ENCODE measurements at regions not wholly inside any gene's neighbourhood (a gene's known extent, or its start where the extent isn't known, plus 50 kb on each side); places are given as distances from the start of the nearest gene placed in this dataset.
"Not testable (repeated sequence)": the region's sequence is repeated elsewhere in the genome, so short reads cannot be mapped to it uniquely, and the experiment has no call there.

DNA sequence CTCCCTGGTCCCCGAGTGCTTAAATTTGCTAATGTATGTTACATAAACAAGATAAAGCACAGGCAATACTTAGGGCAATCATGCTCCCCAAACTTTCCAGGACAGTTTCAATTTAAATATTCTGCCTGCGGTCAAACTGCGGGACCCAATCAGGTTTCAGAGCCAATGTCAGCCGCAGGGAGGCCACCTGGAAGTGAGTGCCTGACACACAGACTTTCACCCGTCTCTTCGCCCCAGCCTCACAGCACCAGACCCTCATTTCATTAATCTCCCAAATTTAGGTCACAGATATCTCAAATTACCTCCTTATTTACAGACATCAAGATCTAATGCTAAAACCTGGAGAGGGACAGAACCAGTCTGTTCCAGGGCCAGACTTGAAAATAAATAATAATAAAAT lies 107.2 kb upstream of the ALDH1A3 start:
- intact Hi-C loops (cut with DNase I) = no loop called here
- Histone ChIP-seq H3K9me3 (no peaks in the 10 kb centered on the region), H3K36me3 (no peaks in the 10 kb centered on the region), H3K27ac (peak overlapping the region; percentile 55), H3K27me3 (no peaks in the 10 kb centered on the region), H3K4me1 (peaks cover 28% of the 10 kb centered on the region), H3K4me3 (no peak overlapping the region)
- DNase-seq (ENCODE audit: extremely low spot score in 2 of 2) = no peak
- TF ChIP-seq, protein P1, sequence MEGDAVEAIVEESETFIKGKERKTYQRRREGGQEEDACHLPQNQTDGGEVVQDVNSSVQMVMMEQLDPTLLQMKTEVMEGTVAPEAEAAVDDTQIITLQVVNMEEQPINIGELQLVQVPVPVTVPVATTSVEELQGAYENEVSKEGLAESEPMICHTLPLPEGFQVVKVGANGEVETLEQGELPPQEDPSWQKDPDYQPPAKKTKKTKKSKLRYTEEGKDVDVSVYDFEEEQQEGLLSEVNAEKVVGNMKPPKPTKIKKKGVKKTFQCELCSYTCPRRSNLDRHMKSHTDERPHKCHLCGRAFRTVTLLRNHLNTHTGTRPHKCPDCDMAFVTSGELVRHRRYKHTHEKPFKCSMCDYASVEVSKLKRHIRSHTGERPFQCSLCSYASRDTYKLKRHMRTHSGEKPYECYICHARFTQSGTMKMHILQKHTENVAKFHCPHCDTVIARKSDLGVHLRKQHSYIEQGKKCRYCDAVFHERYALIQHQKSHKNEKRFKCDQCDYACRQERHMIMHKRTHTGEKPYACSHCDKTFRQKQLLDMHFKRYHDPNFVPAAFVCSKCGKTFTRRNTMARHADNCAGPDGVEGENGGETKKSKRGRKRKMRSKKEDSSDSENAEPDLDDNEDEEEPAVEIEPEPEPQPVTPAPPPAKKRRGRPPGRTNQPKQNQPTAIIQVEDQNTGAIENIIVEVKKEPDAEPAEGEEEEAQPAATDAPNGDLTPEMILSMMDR (IDR thresholded peaks at IDR 0.05) = no peak
- TF ChIP-seq POLR2A (IDR thresholded peaks at IDR 0.05) = no peak
- TF ChIP-seq POLR2AphosphoS5 (IDR thresholded peaks at IDR 0.05; ENCODE audit: insufficient read depth in 1 of 2, low read depth in 1 of 2) = no peak

DNA sequence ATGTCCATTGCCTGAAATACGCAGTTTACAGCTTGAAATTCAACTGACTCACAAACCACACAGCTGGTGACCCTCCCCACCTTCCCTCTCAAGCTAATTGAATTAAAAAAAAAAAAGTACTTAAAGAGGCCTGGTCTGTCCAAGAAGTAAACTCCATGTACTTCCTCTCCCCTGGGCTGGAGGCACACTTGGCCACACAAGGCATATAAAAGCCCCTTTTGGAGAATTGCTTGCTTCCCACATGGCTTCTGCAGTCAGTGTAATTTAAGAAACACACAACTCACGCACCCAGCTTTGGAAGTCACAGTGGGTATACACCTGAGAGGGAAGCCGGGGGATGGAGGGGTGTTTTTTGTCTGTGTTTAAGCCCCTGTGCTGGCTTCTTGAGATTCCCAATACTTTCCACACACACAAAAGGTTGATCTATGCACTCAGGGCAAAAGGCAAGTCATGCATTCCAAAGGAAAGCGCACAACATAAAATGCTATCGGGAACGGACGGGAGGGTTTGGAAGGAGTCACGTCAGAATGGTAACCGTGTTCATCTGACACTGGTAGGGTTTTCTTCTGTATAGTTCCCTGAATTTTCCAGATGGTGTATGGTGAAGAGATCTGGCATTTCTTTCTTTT lies 106.6 kb upstream of the ALDH1A3 start:
- H3K27me3 ChIP-seq = no peaks in the 10 kb centered on the region
- no peaks in the 10 kb centered on the region for H3K9me3 ChIP-seq
- TF ChIP-seq POLR2AphosphoS5 (IDR thresholded peaks at IDR 0.05; ENCODE audit: insufficient read depth in 1 of 2, low read depth in 1 of 2) = no peak
- no peak for TF ChIP-seq POLR2A (IDR thresholded peaks at IDR 0.05)
- TF ChIP-seq, protein P1 (IDR thresholded peaks at IDR 0.05) = no peak
- H3K4me3 ChIP-seq = no peak overlapping the region
- intact Hi-C loops (cut with DNase I) = no loop called here
- DNase-seq (ENCODE audit: extremely low spot score in 2 of 2) = peak in 1 of 2 donors; percentile 85
- H3K4me1 ChIP-seq = peaks cover 28% of the 10 kb centered on the region
- no peaks in the 10 kb centered on the region for H3K36me3 ChIP-seq
- peak overlapping the region; percentile 55 for H3K27ac ChIP-seq

DNA sequence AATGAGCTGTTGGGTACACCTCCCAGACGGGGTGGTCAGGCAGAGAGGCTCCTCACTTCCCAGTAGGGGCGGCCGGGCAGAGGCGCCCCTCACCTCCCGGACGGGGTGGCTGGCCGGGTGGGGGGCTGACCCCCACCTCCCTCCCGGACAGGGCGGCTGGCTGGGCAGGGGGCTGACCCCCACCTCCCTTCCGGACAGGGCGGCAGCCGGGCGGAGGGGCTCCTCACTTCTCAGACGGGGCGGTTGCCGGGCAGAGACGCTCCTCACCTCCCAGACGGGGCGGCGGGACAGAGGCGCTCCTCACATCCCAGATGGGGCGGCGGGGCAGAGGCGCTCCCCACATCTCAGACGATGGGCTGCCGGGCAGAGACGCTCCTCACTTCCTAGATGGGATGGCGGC lies 105.6 kb upstream of the ALDH1A3 start:
- H3K27ac ChIP-seq; H3K4me3 ChIP-seq; intact Hi-C loops (cut with DNase I); H3K27me3 ChIP-seq; H3K36me3 ChIP-seq; DNase-seq (ENCODE audit: extremely low spot score in 2 of 2); H3K9me3 ChIP-seq: not testable (repeated sequence)
- H3K4me1 ChIP-seq = peaks cover 28% of the 10 kb centered on the region

DNA sequence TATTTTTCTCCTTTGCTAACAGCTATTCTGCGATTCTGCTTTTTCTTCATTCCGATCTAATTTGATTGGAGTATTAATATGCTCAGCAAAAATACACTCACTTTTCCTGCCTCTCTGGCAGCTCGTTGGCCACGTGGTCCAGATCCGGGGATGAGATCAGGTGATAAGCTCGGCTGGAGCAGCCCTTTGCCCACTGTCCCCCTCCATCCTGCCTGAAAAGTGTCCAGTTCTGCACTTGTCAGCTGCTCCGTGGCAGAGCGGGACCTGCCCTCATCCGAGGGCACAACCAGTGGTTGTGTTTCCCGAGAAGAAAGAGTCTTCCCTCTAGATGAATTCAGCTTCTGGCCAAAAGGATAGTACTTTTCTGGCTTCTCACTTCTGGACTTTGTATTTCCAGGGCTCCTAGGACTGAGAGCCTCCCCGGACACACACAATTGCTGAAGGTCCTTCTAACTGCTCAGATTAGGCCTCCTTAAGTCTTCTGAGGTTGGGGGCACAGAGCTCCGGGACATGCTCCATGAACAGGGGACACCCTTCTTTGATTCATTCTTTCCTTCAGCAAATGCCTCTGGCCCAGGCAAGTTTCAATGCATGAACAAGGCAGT lies 103.9 kb upstream of the ALDH1A3 start:
- TF ChIP-seq POLR2AphosphoS5 (IDR thresholded peaks at IDR 0.05; ENCODE audit: insufficient read depth in 1 of 2, low read depth in 1 of 2) (no peak), POLR2A (IDR thresholded peaks at IDR 0.05) (no peak)
- TF ChIP-seq, protein P1 (IDR thresholded peaks at IDR 0.05) = no peak
- Histone ChIP-seq H3K36me3 (no peaks in the 10 kb centered on the region), H3K9me3 (no peaks in the 10 kb centered on the region), H3K27me3 (no peaks in the 10 kb centered on the region), H3K4me1 (peaks cover 20% of the 10 kb centered on the region), H3K4me3 (no peak overlapping the region), H3K27ac (no peak overlapping the region)
- intact Hi-C loops (cut with DNase I) = no loop called here
- no peak for DNase-seq (ENCODE audit: extremely low spot score in 2 of 2)

DNA sequence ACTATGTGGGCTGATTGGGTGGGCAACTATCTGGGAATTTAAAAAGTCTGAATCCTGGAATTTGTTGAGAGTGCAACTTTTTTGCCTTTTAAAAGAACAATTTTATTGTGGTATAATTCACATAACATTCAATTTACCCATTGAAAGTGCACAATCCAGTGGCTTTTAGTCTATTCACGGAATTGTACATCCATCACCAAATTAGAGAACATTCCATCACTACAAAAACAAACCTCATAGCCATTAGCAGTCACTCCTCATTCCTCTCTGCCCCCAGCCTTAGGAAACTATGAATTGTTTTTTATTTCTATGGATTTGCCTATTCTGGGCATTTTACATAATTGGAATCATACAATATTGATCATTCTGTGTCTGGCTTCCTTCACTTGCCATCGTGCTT lies 101.8 kb upstream of the ALDH1A3 start:
- no peaks in the 10 kb centered on the region for H3K36me3 ChIP-seq
- no peaks in the 10 kb centered on the region for H3K4me1 ChIP-seq
- H3K27ac ChIP-seq = no peak overlapping the region
- no peaks in the 10 kb centered on the region for H3K9me3 ChIP-seq
- no peaks in the 10 kb centered on the region for H3K27me3 ChIP-seq
- DNase-seq (ENCODE audit: extremely low spot score in 2 of 2) = no peak
- no peak overlapping the region for H3K4me3 ChIP-seq
- intact Hi-C loops (cut with DNase I) = no loop called here
- TF ChIP-seq, protein P1 (IDR thresholded peaks at IDR 0.05) = no peak

Measured in vagina (tissue), 2 donors.